ENCODE measurements at regions not wholly inside any gene's neighbourhood (a gene's known extent, or its start where the extent isn't known, plus 50 kb on each side); places are given as distances from the start of the nearest gene placed in this dataset.
A peak's percentile ranks its signal among the peaks of the same experiment; 100 is the strongest.

DNA sequence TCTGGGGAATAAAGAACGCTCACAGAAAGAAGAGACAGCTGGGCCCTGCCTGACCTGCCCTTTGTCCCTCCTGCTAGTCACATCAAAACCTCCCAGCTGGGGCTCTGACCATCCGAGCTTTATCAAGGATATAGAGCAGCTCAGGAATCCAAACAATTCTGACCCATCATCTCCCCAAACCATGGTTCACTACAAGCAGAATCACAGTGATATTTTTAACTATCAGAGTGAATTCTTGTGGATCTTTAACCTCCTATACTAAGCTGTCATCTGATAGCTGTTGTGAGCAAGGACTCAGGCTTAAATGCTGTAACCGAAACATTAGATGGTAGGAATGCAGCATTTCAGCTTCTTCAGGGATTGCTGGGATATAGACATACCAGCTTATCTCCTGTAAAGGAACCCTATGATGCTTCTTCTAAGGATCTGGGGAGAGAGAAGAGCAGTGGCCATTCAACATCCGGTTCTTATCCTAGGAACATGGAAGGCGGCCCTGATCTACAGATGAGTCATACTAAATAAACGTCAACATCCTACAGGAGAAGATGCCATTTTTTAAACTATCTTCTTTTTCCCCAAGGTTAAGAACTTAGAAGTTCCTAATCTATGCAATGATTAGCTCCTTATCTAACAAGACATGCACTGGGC is 84.7 kb upstream of the AKIP1 start (continued):
- TF ChIP-seq CTBP1 (IDR thresholded peaks at IDR 0.05; ENCODE audit: borderline replicate concordance) (peak; percentile 80), JUN (IDR thresholded peaks at IDR 0.05; ENCODE audit: borderline replicate concordance, low read depth, low read length) (peak; percentile 35; the same call in 1 of the 2 replicates), JUN (CRISPR knock-in tag; IDR thresholded peaks at IDR 0.05; ENCODE audit: borderline replicate concordance) (no peak), MCM3 (IDR thresholded peaks at IDR 0.05) (no peak), ZMIZ1 (IDR thresholded peaks at IDR 0.05; ENCODE audit: low read depth in 2 of 2, low read length in 2 of 2) (no peak), SMARCA4 (IDR thresholded peaks at IDR 0.05) (peak; percentile 49; the same call in 1 of the 2 replicates), JUND (IDR thresholded peaks at IDR 0.05; ENCODE audit: borderline replicate concordance, low read depth, low read length) (peak; percentile 93), JUND (tag; IDR thresholded peaks at IDR 0.05; ENCODE audit: borderline replicate concordance, low read depth, low read length) (peak; percentile 90; the same call in 2 of the 3 replicates), IFI16 (CRISPR knock-in tag; IDR thresholded peaks at IDR 0.05) (no peak), ETV1 (tag; conservative IDR thresholded peaks at IDR 0.05; ENCODE audit: low read depth) (peak; percentile 75), ZFP30 (CRISPR knock-in tag; IDR thresholded peaks at IDR 0.05; ENCODE audit: borderline replicate concordance) (no peak), TAL1 (IDR thresholded peaks at IDR 0.05) (peak; percentile 34; the same call in 1 of the 2 replicates), ZKSCAN3 (CRISPR knock-in tag; IDR thresholded peaks at IDR 0.05) (no peak), FOXA3 (CRISPR knock-in tag; conservative IDR thresholded peaks at IDR 0.05 in 1 of 2, IDR thresholded peaks at IDR 0.05 in 1 of 2) (peak in 1 of 2 experiments; percentile 34; a peak in 1 of 4 replicates), CBFA2T3 (IDR thresholded peaks at IDR 0.05) (peak; percentile 61), MEIS2 (IDR thresholded peaks at IDR 0.05; ENCODE audit: partially characterized antibody) (peak; percentile 23), SIRT6 (IDR thresholded peaks at IDR 0.05; ENCODE audit: low read depth, low read length) (no peak), PTRF (tag; IDR thresholded peaks at IDR 0.05) (no peak), PHF21A (IDR thresholded peaks at IDR 0.05; ENCODE audit: borderline replicate concordance, low read depth) (no peak), GATAD2A (IDR thresholded peaks at IDR 0.05) (no peak)
- TF ChIP-seq, protein P1, sequence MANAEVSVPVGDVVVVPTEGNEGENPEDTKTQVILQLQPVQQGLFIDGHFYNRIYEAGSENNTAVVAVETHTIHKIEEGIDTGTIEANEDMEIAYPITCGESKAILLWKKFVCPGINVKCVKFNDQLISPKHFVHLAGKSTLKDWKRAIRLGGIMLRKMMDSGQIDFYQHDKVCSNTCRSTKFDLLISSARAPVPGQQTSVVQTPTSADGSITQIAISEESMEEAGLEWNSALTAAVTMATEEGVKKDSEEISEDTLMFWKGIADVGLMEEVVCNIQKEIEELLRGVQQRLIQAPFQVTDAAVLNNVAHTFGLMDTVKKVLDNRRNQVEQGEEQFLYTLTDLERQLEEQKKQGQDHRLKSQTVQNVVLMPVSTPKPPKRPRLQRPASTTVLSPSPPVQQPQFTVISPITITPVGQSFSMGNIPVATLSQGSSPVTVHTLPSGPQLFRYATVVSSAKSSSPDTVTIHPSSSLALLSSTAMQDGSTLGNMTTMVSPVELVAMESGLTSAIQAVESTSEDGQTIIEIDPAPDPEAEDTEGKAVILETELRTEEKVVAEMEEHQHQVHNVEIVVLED (CRISPR knock-in tag; IDR thresholded peaks at IDR 0.05), result no peak
- TF ChIP-seq, protein P2, sequence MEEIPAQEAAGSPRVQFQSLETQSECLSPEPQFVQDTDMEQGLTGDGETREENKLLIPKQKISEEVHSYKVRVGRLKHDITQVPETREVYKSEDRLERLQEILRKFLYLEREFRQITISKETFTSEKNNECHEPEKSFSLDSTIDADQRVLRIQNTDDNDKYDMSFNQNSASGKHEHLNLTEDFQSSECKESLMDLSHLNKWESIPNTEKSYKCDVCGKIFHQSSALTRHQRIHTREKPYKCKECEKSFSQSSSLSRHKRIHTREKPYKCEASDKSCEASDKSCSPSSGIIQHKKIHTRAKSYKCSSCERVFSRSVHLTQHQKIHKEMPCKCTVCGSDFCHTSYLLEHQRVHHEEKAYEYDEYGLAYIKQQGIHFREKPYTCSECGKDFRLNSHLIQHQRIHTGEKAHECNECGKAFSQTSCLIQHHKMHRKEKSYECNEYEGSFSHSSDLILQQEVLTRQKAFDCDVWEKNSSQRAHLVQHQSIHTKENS (CRISPR knock-in tag; IDR thresholded peaks at IDR 0.05), result no peak
- TF ChIP-seq, protein P3, sequence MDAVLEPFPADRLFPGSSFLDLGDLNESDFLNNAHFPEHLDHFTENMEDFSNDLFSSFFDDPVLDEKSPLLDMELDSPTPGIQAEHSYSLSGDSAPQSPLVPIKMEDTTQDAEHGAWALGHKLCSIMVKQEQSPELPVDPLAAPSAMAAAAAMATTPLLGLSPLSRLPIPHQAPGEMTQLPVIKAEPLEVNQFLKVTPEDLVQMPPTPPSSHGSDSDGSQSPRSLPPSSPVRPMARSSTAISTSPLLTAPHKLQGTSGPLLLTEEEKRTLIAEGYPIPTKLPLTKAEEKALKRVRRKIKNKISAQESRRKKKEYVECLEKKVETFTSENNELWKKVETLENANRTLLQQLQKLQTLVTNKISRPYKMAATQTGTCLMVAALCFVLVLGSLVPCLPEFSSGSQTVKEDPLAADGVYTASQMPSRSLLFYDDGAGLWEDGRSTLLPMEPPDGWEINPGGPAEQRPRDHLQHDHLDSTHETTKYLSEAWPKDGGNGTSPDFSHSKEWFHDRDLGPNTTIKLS (IDR thresholded peaks at IDR 0.05; ENCODE audit: borderline replicate concordance, low read depth), result no peak

Data from K562 (cell line).